MCF 10A (cell line): ENCODE measurements at regions not wholly inside any gene's neighbourhood (a gene's known extent, or its start where the extent isn't known, plus 50 kb on each side); places are given as distances from the start of the nearest gene placed in this dataset.

Source experiments
- BruUV-seq: library from RNA; stranded (reverse); fragments of 400-500 nt; replicated peaks from 2 replicates; lab custom pipeline; 2021; lab: Mats Ljungman, UMichigan
- CTCF ChIA-PET: fragments of 300-600 bp; sonication (Branson Sonifier 250); formaldehyde crosslinking; extraction: SDS; loops from one replicate; lab custom pipeline; 2021; ENCODE audit warnings: antibody characterized with exemption, inconsistent platforms; lab: Yijun Ruan, JAX
- POLR2A ChIA-PET: fragments of 300-600, 350-650 bp; sonication (Branson Sonifier 250); formaldehyde crosslinking; extraction: SDS; loops from one replicate; lab custom pipeline; 2020; ENCODE audit warnings: antibody characterized with exemption, inconsistent platforms; lab: Yijun Ruan, JAX
- DNase-seq: peaks from one replicate; pipeline ENCODE4 v3.0.0-alpha.2; 2018; ENCODE audit not compliant: unreplicated experiment
- H3K27ac Mint-ChIP-seq: one replicate; pipeline ENCODE4 v1.8.0; 2022; ENCODE audit warnings: mild to moderate bottlenecking, low read depth, mixed read lengths; ENCODE audit not compliant: unreplicated experiment
- H3K27me3 Mint-ChIP-seq: one replicate; pipeline ENCODE4 v1.8.0; 2022; ENCODE audit warnings: mixed read lengths; ENCODE audit not compliant: insufficient read depth, unreplicated experiment
- H3K36me3 Mint-ChIP-seq: one replicate; pipeline ENCODE4 v1.8.0; 2022; ENCODE audit warnings: mild to moderate bottlenecking, moderate library complexity, mixed read lengths; ENCODE audit not compliant: insufficient read depth, unreplicated experiment
- H3K4me1 Mint-ChIP-seq: one replicate; pipeline ENCODE4 v1.8.0; 2022; ENCODE audit warnings: mixed read lengths; ENCODE audit not compliant: insufficient read depth, unreplicated experiment
- H3K4me3 Mint-ChIP-seq: one replicate; pipeline ENCODE4 v1.8.0; 2022; ENCODE audit warnings: mild to moderate bottlenecking, moderate library complexity, mixed read lengths; ENCODE audit not compliant: unreplicated experiment
- H3K9me3 Mint-ChIP-seq: one replicate; pipeline ENCODE4 v1.8.0; 2022; ENCODE audit warnings: mixed read lengths; ENCODE audit not compliant: unreplicated experiment
- CTCF ChIP-seq: fragments of 200-600 bp; IDR thresholded peaks from one replicate; pipeline ENCODE4 v1.8.0; 2022; ENCODE audit warnings: antibody characterized with exemption, mild to moderate bottlenecking; ENCODE audit not compliant: unreplicated experiment
- intact Hi-C: fragments of 100-400 bp; cut with micrococcal nuclease; formaldehyde crosslinking; loops from 2 replicates; pipeline ENCODE4 v1.14.1; 2022

GRCh38 chr16:65772134-65772732, 594.3 kb upstream of the CDH5 start:
- TF ChIP-seq CTCF: no peak
- Mint-ChIP-seq H3K9me3 (peaks cover 58% of the 10 kb centered on the region), H3K27ac (no peak overlapping the region), H3K4me1 (no peaks in the 10 kb centered on the region), H3K36me3 (no peaks in the 10 kb centered on the region), H3K27me3 (no peaks in the 10 kb centered on the region), H3K4me3 (no peak overlapping the region)
- intact Hi-C loops: no loop called here
- no peak for DNase-seq
- ChIA-PET CTCF (no interaction called here), POLR2A (no interaction called here)
- no TSS peak for BruUV-seq

GRCh38 chr16:65771707-65772106, 594.8 kb upstream of the CDH5 start:
- no peak for DNase-seq
- POLR2A ChIA-PET: interaction anchor here (0.5 kb wide), 1 partner anchor 481 kb away, joined by 5 read pairs; no protein-coding TSS in a partner anchor
- H3K27me3 Mint-ChIP-seq: no peaks in the 10 kb centered on the region
- CTCF ChIA-PET: no interaction called here
- no peak for TF ChIP-seq CTCF
- no peaks in the 10 kb centered on the region for H3K4me1 Mint-ChIP-seq
- intact Hi-C loops: no loop called here
- H3K36me3 Mint-ChIP-seq: no peaks in the 10 kb centered on the region
- peaks cover 58% of the 10 kb centered on the region for H3K9me3 Mint-ChIP-seq
- H3K27ac Mint-ChIP-seq: no peak overlapping the region
- BruUV-seq: no TSS peak
- no peak overlapping the region for H3K4me3 Mint-ChIP-seq

- intact Hi-C loops: no loop called here
- DNase-seq: no peak
- Mint-ChIP-seq H3K27ac (peak overlapping the region; percentile 67), H3K36me3 (no peaks in the 10 kb centered on the region), H3K9me3 (peaks cover 52% of the 10 kb centered on the region), H3K4me3 (no peak overlapping the region), H3K4me1 (no peaks in the 10 kb centered on the region), H3K27me3 (no peaks in the 10 kb centered on the region)
- ChIA-PET POLR2A (no interaction called here), CTCF (no interaction called here)
- no TSS peak for BruUV-seq
- TF ChIP-seq CTCF: no peak
Measured at GRCh38 chr16:65770752-65771151, 595.7 kb upstream of the CDH5 start.

- Mint-ChIP-seq H3K36me3 (no peaks in the 10 kb centered on the region), H3K4me3 (no peak overlapping the region), H3K9me3 (peaks cover 50% of the 10 kb centered on the region), H3K27me3 (no peaks in the 10 kb centered on the region), H3K4me1 (no peaks in the 10 kb centered on the region), H3K27ac (peak overlapping the region; percentile 67)
- ChIA-PET POLR2A (no interaction called here), CTCF (interaction anchor here (0.6 to 0.7 kb wide), 2 partner anchors 12 to 13 kb away, joined by 3 read pairs; no protein-coding TSS in a partner anchor)
- BruUV-seq: no TSS peak
- intact Hi-C loops: no loop called here
- DNase-seq: no peak
- TF ChIP-seq CTCF: no peak
Measured at GRCh38 chr16:65769776-65770438, 596.6 kb upstream of the CDH5 start.
